CD4-positive, alpha-beta T cell treated with Interleukin-17A for 4 hours (primary cell): ENCODE measurements at regions not wholly inside any gene's neighbourhood (a gene's known extent, or its start where the extent isn't known, plus 50 kb on each side); places are given as distances from the start of the nearest gene placed in this dataset.
"Not testable (repeated sequence)": the region's sequence is repeated elsewhere in the genome, so short reads cannot be mapped to it uniquely, and the experiment has no call there.

Experiments
- DNase-seq: peaks from one replicate; pipeline ENCODE4 v3.0.0-alpha.2; 2020; ENCODE audit warnings: mixed read lengths

DNA sequence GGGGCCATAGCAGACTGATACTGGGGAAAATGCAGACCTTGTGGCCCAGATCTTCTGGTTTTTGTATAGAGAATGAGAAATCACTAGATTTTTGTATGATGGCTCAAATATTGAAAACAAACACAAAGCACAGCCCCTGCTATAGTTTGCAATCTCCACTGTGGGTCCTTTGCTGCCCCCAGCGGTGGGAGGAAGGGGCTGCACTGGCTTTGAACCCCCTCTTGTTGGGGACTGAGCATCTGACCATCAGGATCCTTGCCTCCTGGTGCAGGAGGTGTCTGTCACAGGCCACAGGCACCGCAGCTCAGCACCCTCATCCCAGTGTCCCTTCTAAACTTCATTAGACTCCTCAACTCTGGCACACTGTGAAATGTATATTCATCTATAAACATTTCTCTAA, 252.3 kb downstream of the BCL2L11 start:
- not testable (repeated sequence) for DNase-seq

DNA sequence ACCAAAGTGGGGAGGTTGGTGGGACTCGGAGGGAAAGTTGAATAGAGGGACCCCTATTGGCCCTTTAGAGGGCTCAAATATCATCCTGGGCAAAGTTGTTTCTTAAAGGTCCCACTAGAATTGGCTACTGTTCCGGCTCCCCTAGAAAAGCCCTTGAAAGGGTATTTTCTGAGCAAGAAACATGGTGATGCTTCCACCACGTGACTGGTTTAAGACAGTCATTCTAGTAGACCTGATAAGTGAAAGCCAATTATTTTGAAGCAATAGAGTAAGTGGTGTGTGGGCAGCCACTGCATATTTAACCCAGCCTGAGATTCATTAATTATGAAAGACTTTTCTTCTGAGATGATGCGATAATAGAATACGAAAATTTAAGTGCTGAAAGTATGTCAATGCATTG, 253.3 kb downstream of the BCL2L11 start:
- DNase-seq, result not testable (repeated sequence)

DNA sequence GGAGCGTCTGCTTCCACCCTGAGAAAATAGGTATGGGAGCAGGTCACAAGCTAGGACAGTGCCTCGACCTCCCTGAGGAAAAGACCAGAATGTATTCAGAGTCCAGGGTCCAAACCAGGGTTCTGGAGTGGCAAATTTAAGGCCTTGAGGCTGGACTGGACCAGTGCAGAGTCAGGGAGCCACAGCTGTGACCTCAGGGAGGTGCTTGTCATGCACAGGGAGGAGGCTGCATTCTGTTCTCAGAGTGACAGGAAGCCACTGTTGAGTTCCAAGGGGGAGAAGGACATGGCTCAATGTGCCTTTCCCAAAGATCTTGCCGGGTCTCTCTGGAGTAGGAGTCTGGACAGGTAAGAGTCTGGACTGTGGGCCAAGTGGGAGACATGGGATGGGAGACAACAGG, 254.0 kb downstream of the BCL2L11 start:
- DNase-seq, result not testable (repeated sequence)

DNA sequence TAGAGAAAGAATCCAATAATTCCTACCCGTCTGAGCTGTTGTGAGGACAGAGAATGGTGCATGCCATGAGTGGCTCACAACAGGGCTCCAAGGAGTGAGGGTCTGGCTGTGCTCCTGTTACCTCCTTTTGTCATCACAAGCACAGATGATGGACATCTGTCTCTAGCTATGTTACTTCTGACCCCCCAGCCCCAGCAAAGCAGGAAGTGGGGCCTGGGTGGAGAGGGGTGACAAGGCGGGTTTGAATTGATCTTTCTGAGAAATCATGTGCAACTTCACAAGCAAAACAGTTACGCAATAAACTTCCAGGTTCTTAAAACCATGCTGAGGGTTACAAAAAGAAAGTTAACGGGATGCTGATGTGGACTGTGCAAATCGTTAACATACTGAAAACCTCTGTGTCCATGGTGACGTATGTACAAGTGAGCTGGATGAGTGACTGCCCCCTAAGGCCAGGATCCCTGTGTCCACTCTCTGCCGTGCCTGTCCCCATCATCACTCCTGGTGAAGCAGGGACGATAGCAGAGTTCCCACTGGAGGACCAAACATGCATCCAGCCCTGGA, 254.7 kb downstream of the BCL2L11 start:
- DNase-seq, result not testable (repeated sequence)

DNA sequence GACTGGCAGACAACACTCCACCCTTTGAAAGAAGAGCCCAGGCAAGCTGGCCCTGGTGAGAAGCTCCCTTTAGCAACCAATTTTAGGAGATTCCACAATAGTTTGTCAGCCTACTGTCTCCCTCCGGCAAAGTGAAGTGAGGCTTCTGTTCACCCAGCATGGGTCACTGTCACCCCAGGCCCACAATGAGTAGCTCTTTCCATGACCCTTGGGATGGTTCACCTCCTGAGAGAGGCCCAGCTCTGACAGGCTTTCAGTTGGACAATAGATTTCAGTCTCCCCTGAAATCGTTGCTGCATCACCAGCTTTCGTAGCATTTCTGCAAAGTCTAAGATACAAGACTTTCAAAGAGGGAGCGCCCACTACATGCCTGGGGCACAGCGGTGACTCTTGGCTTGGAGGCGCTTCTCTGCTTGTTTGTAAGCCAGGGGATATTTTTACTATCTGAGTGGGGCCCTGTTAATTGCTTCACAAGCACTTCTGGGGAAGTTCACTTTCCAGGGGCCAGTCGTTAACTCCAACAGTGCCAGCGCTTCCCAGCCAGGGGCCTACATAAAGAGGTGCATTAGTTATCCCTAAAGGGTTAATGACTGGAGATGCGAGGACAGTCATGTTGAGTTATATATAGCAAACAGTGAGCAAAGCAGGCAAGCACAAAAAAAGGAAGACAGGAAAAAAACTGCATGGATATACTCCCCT, 255.7 kb downstream of the BCL2L11 start:
- not testable (repeated sequence) for DNase-seq

DNA sequence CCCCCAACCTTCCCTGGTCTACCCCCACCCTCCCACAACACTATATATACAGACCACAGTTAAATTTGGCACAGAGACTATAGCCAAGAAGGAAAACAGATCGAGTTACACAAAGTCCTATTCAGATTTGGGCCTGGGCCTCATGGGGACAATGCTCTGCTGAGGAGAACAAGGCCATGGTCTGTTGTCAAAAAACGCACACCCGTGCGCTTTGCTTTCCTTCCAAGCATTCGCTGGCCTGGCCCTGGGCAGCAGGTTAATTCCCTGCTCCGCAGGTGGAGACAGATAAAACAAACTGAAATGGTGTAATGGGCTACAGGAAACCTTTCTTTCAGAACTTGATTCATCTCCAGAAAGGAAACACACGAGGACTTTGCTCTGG, 256.2 kb downstream of the BCL2L11 start:
- not testable (repeated sequence) for DNase-seq

DNA sequence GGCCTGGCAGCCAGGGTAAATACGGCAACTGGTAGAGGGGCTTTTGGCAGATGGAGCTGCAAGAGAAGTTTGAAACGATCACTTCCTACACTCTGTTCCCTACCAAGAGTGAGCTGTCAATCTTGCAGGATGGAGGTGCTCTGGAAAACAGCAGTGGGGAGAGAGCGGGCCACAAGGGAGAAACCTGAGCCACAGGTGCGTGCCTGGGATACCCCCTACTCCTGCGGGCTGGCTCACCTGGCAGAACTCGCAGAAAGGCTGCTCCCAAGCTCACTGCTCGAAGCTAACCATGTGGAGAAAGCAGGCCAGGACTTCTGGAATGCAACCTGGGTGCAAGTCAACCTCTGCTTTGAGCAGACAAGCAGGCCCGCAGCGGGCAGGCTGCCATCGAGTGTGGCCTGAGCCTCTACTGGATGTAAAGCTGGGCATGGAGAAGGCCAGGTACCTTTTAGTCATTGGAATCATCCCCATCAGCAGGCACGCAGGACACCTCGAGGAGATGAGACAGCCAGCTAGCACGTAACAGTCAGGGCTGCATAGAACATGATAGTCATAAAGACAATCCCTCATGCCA, 256.8 kb downstream of the BCL2L11 start:
- DNase-seq, result not testable (repeated sequence)

DNA sequence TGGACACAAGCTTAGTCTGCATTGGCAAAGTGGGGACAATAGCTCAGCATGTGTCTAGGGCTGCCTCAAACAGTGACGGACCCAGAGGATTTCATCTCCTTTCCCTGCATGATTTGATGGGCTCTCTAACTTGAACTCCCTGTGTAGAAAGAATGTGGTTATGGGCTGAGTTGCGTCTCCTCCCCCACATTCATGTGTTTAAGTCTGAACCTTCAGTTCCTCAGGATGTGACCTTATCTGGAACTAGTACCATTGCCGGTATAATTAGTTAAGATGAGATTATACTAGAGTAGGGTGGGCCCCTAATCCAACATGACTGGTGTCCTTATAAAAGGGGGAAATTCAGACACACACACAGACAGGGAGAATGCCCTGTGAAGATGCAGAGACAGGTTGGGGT, 257.6 kb downstream of the BCL2L11 start:
- DNase-seq, result not testable (repeated sequence)

DNA sequence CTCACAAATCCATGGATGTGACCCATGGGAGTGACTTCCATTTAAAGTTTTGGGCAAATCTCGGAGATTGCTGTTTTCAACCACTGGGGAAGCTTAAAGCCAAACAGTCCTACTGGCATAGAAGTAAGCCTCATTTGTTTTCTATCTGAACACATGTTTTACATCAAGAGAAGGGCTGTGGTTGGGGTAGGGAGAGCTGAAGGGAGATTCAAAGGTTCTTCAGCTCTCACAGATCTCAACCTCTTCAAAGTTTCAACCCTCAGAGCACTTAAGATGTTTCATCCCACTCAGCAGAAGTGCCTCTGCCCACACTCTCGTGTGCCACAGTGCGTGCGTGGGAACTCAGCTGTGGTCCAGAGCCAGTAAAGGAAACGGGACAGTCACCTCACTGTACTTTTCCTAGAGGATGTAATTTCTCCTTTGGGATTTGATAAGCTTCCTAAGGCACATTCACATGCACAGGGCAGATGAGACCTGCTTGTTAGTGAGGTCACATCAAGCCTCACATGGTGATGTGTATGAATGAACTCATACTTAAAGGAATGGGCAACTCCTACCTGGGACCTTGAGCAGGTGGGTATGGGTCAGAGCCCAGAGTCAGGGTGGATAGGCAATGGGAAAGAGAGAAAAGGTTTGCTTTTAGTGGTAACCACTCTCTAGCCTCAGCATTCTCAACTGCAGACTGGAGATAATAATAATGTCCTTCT, 260.2 kb downstream of the BCL2L11 start:
- DNase-seq, result not testable (repeated sequence)

DNA sequence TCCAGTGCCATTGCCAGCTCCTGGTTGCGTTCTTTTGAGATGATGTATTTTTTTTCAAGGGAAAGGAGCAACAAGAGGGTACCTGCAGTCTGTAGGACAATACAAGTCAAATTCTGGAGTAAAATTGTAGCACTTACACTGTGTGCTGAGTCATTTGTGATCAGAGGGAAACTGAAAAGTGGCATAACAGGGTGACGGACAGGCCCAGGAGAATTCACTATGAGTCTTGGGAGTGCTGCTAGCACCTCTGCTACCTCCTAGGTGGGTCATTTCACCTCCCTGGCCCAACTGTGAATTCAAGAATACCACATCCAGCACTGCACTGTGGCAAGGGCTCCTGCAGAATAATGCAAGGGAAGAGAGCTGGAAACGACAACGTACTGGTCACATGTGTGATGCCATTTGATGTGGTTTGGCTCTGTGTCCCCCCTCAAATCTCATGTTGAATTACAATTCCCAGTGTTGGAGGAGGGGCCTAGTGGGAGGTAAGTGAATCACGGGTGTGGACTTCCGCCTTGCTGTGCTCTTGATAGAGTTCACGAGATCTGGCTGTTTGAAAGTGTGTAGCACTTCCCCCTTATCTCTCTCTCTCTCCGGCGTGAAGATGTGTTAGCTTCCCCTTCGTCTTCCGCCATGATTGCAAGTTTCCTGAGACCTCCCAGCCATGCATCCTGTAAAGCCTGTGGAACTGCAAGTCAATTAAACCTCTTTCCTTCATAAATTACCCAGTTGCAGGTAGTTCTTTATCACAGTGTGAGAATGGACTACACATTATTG, 261.0 kb downstream of the BCL2L11 start:
- DNase-seq, result not testable (repeated sequence)

DNA sequence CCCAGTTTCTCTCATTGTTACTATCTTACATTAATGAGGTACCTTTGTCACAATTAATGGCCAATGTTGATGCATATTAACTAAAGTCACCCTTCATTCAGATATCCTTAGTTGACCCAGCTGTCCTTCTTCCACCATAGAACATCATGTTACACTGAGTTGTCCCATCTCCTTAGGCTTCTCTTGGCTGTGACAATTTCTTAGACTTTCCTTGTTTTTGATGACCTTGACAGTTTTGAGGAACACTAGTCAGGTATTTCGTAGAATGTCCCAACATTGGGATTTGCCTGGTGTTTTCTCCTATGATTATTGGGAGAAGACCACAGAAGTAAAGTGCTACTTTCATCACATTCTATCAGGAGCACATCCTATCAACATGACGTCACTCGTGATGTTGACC, 261.8 kb downstream of the BCL2L11 start:
- not testable (repeated sequence) for DNase-seq

DNA sequence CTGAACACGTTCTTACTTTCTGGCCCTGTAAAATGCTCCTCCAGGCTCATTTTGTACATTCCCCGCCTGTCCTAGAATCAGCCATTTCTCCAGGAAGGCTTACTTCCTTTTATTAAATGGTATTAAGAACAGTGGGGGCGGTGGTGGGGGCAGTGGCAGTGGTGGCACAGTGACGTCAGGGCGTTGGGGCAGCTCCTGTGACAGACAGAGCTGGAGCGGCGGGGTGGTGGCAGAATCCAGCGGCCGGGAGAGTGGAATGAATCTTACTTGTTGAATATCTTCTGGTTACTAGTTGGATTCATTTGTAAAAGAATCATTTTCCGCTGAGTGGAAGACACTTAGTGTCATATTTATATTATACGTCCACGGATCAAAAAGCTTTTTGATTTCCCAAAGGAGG, 262.6 kb downstream of the BCL2L11 start:
- not testable (repeated sequence) for DNase-seq

DNA sequence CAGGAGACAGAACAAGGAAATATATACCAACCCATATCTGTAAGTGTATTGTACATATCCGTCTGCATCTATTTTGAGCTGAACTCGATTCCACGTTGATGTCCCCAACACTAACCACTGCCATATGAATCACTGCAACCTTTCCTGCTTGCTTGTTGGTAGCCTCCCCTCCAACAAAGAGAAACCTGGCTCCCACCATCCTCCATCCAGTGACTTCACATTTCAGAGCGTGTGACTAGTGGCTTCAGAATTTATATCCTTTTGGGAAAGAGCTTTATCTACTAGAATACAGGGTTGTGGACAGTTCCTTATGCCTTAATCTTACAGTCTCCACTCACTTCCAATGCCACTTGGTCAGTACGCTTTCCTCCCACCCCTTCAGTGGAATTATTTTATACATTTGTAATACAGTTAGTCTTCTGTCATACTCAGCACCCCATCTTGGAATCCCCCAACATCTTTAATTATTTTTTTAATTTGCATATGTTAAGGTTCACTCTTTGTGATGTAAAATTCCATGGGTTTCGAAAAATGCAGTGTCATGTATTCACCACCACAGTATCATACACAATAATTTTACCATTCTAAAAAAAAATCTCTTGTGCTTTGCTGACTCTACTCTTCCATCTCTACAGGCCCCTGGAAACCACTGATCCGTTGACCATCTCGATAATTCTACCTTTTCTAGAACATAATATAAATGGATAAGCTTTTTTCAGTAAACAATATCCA, 264.7 kb downstream of the BCL2L11 start:
- DNase-seq, result not testable (repeated sequence)

DNA sequence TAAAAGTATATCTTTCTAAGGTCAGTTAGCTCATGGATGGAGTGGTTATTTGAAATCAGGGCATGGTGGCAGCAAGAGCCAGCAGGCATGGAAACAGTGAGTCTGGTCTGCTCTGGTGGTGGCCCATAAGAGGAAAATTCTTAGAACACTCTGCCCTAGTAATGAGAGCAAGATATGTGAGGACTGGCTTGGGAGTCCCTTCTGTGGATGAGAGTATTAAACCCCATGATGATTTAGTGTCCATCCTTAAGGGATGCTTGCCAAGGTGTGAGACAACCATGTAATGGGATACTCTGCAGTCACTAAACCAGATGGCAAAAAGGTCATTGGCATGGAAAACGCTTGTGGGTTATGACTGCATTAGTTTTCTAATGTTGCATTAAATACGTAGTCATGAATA, 269.9 kb downstream of the BCL2L11 start:
- DNase-seq, result not testable (repeated sequence)

DNA sequence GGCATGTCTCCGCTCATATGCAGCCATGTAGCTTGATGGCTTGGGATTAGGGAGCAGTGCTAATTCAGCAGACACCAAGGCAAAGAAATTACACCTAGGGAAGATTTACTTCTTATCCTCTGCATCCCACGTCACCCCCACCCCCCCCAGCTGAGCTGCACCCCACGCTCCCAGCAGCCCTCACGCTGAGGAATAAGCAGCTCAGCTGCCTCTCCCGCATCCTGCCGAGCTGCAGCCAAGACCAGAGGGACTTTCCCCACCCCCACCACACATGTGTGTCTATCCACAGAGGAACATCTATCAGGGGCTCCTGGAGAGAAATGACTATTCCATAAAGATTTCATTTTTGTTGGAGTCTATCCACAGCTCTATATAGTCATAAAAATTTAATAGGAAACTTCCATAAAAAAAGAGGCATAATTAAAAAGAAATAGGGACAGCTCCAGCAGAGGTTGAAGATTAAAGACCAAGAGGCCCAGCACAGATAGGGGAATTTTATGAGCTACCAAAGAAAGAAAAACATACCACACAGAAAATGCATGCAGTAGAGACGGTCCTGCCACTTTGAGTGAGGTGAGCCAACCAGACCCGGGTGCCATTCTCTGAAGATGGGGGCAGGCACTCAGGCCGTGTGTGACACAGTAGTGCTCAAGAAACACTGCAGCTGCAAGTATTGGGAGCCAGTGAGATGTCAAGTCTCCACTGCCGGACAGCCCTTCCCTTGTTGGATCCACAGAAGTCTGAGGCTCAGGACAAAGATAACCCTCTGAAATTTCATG, 274.8 kb downstream of the BCL2L11 start:
- DNase-seq, result peak; percentile 39

DNA sequence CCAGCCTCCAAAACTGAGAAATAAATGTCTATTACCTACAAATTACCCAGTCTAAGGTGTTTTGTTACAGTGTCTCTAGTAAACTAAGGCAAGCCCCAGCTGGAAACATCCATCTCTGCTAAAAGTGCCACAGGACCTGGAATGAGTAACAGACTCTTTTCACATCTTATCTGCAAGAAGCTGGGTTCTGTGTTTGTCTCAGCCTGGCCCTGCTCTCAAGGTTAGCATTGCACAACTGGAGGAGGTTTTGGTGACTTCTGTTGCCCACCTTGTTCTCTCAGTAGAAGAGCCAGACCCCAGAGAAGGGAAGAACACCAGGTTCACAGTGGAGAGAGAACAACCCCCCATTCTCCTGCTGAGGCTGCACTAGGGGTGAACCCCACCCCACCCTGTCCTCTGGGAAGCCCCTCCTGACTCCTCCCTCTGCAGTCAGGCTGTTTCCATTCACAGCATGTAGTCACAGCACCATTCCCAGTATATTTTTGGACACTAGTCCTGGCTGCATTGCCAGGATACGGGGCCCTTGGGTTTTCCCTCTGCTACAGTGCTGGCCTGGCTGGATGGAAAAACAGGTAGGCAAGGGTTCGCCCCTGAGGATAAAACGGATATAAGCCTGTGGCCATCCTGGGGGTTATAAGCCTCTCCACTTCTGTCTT, 280.0 kb downstream of the BCL2L11 start:
- DNase-seq, result not testable (repeated sequence)

DNA sequence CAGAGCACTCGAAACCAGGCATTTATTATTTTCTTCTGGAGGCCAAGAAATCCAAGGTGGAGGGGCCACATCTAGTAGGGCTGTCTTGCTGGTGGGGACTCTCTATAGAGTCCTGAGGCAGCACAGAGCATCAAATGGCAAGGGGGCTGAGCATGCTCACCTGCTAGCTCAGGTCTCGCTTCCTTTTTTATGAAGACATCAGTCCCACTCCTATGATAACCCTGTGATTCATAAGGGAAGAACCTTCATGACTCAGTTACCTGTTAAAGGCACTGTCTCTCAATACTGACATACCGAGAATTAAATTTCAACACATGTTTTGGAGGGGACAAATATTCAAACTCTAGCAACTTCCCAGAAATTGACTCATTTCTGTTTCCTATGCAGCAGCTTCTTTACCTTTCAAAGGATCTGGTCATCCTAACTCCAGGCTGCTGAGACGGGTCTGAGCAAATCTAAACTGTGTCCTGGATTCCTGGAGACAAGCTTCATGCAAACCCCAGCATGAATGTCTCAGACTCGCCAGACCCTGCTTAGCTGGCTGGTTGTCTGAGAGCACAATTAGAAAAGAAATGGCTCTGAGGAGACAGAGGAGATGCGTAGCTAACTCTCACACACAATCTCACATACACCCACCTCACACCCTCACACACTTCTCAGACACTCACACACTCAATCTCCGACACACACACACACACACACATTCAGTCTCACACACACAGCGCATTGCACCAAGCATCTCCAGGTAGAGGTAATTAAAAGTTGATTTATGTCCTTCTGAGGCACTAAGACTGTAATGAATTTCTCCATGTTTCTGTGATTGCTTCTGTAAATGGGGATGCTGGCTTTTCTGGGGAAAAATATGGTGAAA, 280.8 kb downstream of the BCL2L11 start:
- not testable (repeated sequence) for DNase-seq

DNA sequence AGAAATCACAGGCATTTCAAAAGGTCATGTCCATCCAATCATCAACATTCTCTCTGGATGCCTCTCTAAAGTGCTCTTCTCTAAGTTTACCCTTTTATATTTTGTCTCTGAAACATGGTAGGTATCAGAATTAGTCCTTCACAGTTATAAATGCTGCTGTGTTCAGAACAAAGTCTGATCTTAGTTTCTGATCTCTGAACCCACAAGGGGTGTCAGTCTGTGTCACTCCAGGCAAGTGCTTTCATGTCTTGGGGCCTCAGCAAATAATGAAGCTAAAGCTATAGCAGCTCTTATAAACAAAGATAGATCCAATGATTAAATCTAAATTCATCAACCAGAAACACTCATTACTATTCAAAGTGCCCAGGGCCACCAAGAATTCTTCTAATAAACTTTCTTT, 281.7 kb downstream of the BCL2L11 start:
- not testable (repeated sequence) for DNase-seq

DNA sequence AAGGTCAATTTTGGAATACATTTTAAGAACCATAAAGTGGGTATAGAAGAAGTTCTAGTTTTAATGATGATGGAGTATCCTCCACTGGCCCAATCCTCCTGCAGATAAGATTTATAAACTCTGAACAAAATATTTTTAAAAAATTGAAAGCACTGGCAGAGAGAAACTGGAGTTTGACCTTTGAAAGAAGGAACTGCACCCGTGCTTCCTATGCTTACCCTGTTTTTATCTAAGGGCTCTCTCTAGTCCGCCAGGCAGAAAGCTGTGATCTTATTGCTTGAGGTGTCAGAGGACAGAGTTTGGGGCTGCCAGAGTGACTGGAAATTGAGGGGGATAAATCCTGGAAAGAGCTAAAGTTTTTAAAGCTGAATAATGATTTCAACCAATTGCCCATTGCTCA, 282.6 kb downstream of the BCL2L11 start:
- DNase-seq, result not testable (repeated sequence)

DNA sequence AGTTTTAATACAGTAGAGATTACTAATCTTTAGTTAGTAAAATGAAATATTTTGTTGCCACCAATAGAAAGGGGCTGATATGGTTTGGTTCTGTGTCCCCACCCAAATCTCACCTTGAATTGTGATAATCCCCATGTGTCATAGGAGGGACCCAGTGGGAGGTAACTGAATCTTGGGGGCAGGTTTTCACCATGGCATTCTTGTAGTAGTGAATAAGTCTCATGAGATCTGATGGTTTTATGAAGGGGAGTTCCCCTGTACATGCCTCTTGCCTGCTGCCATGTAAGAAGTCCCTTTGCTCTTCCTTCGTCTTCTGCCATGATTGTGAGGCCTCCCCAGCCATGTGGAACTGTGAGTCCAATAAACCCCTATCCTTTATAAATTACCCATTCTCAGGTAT, 285.9 kb downstream of the BCL2L11 start:
- not testable (repeated sequence) for DNase-seq
